DMS153 treated with DMSO at 0.1 percent for 48 hours (cell line): ENCODE measurements at regions not wholly inside any gene's neighbourhood (a gene's known extent, or its start where the extent isn't known, plus 50 kb on each side); places are given as distances from the start of the nearest gene placed in this dataset.
"Not testable (repeated sequence)": the region's sequence is repeated elsewhere in the genome, so short reads cannot be mapped to it uniquely, and the experiment has no call there.

ENCODE experiments used
- DNase-seq: peaks from one replicate; lab custom pipeline; 2025; ENCODE audit not compliant: unreplicated experiment; lab: John Stamatoyannopoulos, UW

DNA sequence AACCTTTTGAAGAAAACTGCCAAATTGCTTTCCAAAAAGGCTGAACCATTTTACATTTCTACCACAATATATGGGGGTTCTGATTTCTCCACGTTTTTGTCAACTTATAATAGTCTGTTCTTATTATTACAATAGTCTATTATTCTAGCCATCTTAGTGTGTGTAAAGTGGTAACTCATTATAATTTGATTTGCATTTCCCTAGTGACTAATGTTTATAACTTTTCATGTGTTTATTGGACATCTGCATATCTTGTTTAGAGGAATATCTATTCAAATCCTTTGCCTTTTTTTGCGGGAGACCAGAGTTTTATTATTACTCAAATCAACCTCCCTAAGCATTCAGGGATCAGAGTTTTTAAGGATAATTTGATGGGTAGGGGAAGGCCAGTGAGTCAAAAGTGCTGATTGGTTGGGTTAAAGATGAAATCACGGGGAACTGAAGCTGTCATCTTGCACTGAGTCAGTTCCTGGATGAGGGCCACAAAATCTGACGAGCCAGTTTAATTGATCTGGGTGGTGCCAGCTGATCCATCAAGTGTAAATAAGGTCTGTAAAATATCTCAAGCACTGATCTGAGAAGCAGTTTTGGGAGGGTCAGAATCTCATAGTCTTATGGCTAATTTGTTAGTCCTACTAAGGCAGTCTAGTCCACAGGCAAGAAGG, 303.4 kb upstream of the NCKAP5 start:
- DNase-seq = no peak

GRCh38 chr2:133878326-133878725, 310.1 kb upstream of the NCKAP5 start:
- no peak for DNase-seq

DNA sequence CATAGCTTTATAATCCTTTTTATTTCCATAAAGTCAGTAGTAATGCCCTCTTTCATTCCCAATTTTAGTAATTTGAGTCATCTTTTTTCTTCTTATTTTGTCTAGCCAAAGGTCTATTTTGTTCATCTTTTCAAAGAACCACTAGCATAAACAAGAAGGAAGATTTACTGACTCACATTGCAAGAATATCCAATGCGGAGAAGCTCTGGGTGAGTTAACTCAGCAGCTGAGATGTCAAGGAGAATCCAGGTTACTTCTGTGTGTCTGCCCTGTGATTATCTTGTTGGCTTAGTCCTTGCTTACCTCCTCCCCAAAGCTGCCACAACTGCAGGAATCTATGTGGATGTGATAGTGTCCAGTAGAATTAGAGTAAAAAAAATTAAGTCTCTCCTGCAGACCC, 311.4 kb upstream of the NCKAP5 start:
- DNase-seq = no peak

GRCh38 chr2:133882159-133882558, 313.9 kb upstream of the NCKAP5 start:
- not testable (repeated sequence) for DNase-seq

DNA sequence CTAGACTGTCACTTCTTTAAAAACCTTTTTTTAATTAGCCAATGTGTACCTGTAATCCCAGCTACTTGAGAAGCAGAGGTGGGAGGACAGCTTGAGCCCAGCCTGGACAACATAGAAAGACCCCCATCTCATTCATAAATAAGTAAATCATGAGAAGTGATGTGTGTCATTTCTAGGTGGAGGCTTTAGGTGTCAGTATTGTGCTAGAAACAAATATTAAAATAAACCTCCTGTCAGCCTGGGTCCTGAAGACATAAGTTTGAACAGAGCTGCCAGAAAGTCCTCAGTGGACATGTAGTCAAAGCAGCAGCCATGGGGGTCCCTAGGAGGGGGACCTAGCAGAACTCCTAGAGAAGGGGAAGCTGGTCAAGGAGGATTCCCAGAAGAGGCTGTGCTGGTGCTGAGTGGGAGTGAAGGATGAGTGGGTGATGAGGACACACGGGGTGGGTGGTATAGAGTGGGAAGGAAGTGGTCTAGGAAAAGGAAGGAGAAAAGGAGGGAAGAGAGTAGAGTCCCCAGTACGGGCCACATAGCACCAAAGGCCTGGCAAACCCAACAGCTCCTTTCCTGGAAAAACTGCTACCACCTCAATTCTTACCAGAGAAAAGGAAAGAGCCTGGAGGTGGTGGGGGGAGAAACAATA, 316.6 kb upstream of the NCKAP5 start:
- DNase-seq = no peak

DNA sequence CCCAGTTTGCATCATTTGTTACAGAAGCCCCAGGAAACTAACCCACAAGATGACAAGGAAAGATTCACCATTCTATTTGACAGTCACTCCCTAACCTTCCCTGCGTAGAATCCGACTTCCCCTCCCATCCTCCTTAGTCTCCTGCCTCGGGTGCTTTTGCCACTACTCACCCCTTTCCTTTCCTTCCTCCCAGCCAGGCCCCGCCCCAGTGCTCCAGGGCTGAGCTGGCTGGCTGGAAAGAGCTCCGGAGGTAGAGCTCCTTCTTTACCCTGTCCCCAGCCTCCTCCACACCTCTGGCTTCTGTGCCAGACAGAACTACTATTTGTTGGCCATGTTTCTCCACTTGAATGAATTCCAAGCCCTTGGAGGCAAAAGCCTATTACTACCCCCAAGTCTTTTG, 317.6 kb upstream of the NCKAP5 start:
- DNase-seq = no peak

DNA sequence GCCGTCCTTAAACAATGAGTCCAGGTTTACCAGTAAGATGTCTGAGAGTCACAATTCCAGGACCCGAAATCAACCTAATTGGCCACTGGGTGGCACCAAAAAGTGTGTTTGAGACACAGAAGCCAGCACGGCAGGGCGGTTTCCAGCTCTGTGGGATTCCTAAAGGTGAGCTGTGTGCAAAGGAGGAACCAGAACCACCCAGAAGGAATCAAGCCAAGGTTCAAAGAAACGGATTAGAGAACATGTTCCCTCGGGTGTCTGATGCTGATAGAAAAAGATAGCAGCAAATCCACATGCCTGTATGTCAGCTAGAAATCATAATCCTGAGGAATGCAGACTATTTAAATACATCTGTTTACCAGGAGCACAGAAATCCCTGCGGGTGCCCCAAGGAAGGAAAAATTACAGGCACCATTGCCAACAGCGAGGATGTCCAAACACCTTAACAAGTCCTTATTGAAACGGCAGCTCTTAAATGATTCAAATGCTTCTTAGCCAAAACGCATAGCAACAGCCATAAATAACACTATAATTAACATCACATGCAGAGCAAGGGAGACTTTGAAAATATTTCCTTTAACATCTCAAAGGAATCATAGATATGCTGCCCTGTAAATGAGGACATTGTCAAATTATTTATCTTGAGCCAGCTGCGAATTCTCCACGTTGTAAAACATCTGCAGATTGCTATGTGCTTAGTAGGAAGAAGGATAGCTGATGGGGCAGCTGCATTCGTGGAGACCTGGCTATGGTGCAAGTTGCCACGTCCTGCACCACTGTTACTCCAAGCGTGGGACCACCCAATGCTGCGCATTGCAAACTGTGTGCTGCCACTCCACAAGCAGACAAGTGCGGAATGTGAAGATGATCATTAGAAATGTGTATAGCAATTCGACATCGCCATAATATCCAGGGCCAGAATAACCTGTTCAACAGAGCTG, 318.7 kb upstream of the NCKAP5 start:
- DNase-seq = peak; percentile 48

DNA sequence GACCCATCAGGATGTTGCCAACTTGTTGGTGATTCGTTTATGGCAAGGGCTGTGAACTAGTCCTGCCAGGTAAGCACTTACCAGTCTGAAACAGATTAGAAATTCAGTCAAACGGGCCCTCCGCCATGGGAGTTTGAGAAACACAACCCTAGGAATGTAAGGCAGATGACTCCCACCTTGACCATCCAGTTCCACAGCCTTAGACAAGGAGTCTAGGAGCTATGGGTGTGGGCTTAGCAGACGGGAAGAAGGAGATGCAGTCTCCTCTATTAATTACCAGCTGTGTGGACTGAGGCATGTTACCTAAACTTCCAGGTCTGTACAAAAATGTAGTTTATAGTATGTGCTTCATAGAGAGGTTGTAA, 319.4 kb upstream of the NCKAP5 start:
- DNase-seq = no peak

- no peak for DNase-seq
Observed at GRCh38 chr2:133888107-133888506, 319.8 kb upstream of the NCKAP5 start.

GRCh38 chr2:133888621-133889219, 320.5 kb upstream of the NCKAP5 start:
- no peak for DNase-seq

DNA sequence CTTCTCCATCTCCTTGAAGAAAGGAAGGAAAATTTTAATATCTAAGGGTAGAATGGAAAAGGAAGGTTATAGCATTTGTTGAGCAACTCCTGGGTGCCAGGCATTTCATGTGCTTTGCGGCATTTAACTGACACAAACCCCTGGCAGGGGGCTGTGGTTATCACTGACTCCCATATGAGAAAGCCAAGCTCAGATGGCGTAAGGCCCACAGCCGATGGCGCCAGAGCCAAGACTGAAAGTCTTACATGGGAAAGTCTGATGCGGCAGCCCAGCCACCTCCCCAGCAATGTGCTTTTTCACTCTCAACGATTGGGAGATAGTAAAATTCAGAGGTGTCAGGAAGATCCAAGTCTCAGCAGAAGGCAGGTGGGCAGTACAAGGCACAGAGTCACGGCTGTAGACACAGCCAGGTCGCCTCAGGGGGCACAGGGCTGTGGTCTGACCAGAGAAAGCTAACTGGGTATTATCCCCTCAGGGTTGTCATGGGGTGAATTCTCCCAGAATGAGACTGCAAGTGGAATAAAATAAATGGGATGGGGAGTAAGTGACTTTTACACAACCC, 324.2 kb upstream of the NCKAP5 start:
- DNase-seq = no peak

DNA sequence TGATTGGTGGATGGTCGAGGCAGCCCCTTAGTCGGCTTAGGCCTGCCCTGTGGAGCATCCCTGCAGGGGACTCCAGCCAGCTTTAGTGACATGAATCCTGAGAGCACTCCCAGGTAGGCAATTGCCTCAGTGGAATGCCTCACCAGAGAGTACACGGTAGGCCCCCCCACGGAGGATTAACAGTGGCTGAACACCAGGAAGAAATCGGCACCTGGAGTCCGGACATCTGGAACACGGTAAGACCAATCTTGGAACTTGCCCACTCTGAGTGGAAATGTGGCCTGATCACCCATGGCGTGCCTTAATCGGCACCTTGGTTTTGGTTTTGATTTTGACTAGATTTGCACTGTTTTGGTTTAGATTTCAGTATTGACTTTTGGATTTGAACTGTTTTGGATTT, 326.2 kb upstream of the NCKAP5 start:
- no peak for DNase-seq

DNA sequence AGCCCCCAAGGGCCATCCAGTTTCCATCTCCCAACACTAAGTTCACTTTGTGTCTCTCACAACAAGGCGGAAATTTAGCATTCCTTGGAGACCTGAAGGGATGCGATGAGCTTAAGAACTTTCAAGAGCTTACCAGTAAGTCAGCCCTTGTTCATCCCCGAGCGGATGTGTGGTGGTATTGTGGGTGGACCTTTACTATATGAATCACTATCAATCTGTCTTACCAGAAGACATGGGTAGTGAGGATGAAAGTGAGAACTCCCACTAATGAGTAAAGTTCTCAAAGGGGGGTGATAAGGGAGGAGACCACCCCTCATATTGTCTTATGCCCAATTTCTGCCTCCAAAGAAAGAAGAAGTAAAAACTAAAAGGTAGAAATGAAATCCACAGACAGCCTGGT, 329.6 kb upstream of the NCKAP5 start:
- not testable (repeated sequence) for DNase-seq

DNA sequence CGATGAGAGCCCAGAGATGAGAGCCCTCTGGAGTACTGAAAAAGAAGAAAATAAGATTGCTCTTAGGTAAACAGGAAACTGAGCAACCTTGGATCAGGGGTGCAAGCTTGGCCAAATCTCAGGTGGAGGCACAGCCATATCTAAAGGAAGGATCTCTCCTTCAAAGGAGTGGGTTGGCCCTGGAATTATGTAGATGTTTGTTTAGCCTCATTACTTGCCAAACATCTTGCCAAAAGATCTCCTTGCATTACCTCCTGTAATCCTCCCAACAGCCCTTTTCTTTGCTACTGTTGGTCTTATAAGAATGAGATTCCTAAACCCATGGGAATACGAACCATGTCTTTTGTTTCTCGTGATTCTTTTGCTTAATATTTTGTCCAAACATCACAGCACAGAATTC, 332.6 kb upstream of the NCKAP5 start:
- no peak for DNase-seq

DNA sequence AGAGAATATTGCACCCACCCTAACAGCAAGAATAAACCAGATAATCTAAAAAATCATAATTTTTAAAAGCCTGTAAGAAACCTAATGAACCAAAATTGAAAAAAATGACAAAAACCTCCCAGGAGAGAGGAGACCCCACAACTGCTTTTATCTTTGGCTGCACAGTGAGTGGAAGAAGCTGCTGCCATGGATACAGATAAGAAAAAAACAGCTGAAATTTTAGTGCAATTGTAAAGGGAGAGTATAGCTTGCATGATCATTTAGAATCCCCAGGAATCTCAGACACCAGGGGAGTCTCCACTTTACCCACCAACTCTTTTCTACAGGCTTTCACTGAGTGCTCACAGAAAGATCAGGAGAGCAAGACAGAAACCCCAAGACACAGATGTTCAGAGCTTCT, 338.1 kb upstream of the NCKAP5 start:
- DNase-seq = no peak

- DNase-seq = no peak
Observed at GRCh38 chr2:133906926-133907325, 338.7 kb upstream of the NCKAP5 start.

GRCh38 chr2:133908171-133908570, 339.9 kb upstream of the NCKAP5 start:
- no peak for DNase-seq

- DNase-seq = no peak
Observed at GRCh38 chr2:133918141-133918540, 335.7 kb upstream of the MGAT5 start.

DNA sequence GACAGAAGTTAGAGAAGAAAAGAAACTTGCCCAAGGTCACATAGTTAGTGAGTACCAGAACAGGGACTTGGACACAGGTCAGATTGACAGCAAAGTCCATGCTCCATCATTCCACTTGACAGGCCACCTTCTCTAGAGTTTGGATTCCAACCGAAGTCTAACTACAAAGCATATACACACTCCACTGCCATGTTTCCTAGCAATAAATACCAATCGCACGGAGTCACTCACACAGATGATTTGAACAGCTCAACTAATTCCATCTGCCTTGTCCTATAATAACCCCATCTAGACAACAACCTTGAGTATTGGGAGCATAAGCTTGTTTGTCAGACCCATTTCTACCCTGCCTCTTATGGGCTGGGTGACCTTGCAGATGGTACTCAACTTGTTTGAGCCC, 334.6 kb upstream of the MGAT5 start:
- no peak for DNase-seq

DNA sequence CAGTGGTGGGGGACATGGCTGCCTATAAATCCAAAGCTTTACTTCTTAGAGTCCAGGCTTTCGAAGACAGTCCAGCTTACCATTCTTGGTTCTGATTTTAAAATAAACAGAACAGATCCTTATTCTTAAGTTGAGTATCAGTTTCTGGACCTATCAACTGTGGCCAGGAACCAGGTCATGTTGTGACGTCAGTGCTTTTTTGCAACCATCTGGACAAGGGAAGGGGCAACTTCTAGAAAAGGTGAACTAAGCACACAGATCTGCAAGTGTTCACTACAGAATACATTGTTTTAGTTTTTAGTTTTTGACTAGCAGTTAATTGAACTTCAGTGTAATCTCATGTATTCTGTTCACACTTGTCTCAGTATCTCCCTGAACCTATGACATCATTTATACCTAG, 326.0 kb upstream of the MGAT5 start:
- no peak for DNase-seq

DNA sequence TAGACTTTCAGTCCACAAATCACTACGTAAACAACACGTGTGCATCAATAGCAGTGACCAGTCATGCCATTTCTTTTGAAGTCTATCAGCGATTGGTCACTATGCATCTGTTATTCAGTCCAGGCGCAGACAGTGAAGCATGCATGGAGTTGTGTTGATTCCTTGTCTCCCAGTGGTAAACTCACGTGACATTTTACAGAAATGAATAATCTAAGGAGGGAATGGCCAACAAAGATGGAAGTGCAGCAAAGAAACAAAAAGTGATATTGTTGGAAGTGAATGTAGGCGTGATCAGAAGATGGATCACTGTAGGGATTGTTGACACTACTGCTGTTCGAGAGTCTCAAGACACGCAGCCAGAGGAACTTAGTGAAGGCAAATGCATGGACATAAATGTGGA, 317.8 kb upstream of the MGAT5 start:
- DNase-seq = no peak
